Activated T-helper 17 cell treated with anti-CD3 and anti-CD28 coated beads, Interleukin-2, amount 50 U/mL, for 72 hours (primary cell): ENCODE measurements at regions not wholly inside any gene's neighbourhood (a gene's known extent, or its start where the extent isn't known, plus 50 kb on each side); places are given as distances from the start of the nearest gene placed in this dataset.
"Not testable (repeated sequence)": the region's sequence is repeated elsewhere in the genome, so short reads cannot be mapped to it uniquely, and the experiment has no call there.

Source experiments
- ATAC-seq: fragments of 150-1000 bp; cut with Tn5 transposase; replicated peaks from 2 replicates; pipeline ENCODE4 v1.10.0; 2021; ENCODE audit warnings: mild to moderate bottlenecking, moderate library complexity
- H3K27ac Mint-ChIP-seq: one replicate; pipeline ENCODE4 v1.8.0; 2022; ENCODE audit warnings: mixed read lengths
- H3K27me3 Mint-ChIP-seq: one replicate; pipeline ENCODE4 v1.8.0; 2022; ENCODE audit warnings: mixed read lengths
- H3K36me3 Mint-ChIP-seq: one replicate; pipeline ENCODE4 v1.8.0; 2022; ENCODE audit warnings: low read depth, mild to moderate bottlenecking, mixed read lengths
- H3K4me1 Mint-ChIP-seq: one replicate; pipeline ENCODE4 v1.8.0; 2022; ENCODE audit warnings: mixed read lengths
- H3K4me3 Mint-ChIP-seq: one replicate; pipeline ENCODE4 v1.8.0; 2022; ENCODE audit warnings: mild to moderate bottlenecking, mixed read lengths
- H3K9me3 Mint-ChIP-seq: one replicate; pipeline ENCODE4 v1.8.0; 2022; ENCODE audit warnings: mixed read lengths

- no peaks in the 10 kb centered on the region for H3K4me1 Mint-ChIP-seq
- H3K4me3 Mint-ChIP-seq: no peak overlapping the region
- H3K27me3 Mint-ChIP-seq: peaks cover 9% of the 10 kb centered on the region
- H3K9me3 Mint-ChIP-seq: no peaks in the 10 kb centered on the region
- no peak overlapping the region for H3K27ac Mint-ChIP-seq
- H3K36me3 Mint-ChIP-seq: no peaks in the 10 kb centered on the region
- no peak for ATAC-seq
Observed at GRCh38 chr7:149633976-149634945, 136.7 kb upstream of the ZNF746 start.

DNA sequence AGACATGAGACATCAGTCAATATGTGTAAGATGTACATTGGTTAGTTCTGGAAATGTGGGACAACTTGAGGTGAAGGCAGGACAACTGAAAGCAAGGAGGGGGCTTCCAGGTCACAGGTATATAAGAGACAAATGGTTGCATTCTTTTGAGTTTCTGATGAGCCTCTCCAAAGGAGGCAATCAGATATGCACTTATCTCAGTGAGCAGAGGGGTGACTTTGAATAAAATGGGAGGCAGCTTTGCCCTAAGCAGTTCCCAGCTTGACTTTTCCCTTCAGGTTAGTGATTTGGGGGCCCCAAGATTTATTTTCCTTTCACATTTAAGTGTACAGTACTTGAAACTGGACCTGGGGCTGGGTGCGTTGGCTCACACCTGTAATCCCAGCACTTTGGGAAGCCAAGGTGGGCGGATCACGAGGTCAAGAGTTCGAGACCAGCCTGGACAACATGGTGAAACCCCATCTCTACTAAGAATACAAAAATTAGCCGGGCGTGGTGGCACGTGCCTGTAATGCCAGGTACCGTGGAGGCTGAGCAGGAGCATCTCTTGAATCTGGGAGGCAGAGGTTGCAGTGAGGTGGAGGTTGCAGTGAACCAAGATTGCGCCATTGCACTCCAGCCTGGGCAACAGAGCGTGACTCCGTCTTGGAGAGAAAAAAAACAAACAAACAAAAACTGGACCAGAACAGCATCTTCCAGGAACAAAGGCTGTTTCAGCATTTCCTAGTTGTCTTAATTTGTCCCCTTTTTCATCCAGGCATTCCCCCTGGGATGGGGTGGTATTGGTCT, 130.9 kb upstream of the ZNF746 start:
- not testable (repeated sequence) for ATAC-seq, H3K36me3 Mint-ChIP-seq, H3K27me3 Mint-ChIP-seq, H3K27ac Mint-ChIP-seq, H3K4me3 Mint-ChIP-seq, H3K9me3 Mint-ChIP-seq, H3K4me1 Mint-ChIP-seq

GRCh38 chr7:149627911-149628310, 130.3 kb upstream of the ZNF746 start:
- H3K4me3 Mint-ChIP-seq: no peak overlapping the region
- H3K27ac Mint-ChIP-seq: no peak overlapping the region
- no peaks in the 10 kb centered on the region for H3K9me3 Mint-ChIP-seq
- H3K4me1 Mint-ChIP-seq: peaks cover 10% of the 10 kb centered on the region
- peaks cover 6% of the 10 kb centered on the region for H3K36me3 Mint-ChIP-seq
- H3K27me3 Mint-ChIP-seq: peaks cover 3% of the 10 kb centered on the region
- ATAC-seq: no peak

DNA sequence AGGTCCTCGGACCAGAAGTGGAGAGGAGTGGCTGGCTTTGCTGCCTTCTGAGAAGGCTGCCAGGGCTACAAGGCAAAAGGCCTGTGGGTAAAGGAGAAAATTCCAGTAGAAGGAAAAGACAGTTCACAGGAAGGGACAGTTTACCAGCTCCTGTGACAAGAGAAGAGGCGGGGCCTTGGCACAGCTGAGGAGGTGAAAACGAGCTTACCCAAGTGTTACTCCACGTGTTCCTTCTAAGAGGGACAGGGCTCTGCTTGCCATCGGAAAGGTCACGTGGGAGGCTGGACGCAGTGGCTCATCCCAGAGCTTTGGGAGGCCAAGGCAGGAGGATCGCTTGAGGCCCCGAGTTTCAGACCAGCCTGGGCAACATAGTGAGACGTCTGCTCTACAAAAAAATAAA, 129.4 kb upstream of the ZNF746 start:
- Mint-ChIP-seq H3K4me1 (peaks cover 19% of the 10 kb centered on the region), H3K9me3 (no peaks in the 10 kb centered on the region), H3K27me3 (peaks cover 3% of the 10 kb centered on the region), H3K4me3 (no peak overlapping the region), H3K27ac (no peak overlapping the region), H3K36me3 (peaks cover 13% of the 10 kb centered on the region)
- no peak for ATAC-seq

DNA sequence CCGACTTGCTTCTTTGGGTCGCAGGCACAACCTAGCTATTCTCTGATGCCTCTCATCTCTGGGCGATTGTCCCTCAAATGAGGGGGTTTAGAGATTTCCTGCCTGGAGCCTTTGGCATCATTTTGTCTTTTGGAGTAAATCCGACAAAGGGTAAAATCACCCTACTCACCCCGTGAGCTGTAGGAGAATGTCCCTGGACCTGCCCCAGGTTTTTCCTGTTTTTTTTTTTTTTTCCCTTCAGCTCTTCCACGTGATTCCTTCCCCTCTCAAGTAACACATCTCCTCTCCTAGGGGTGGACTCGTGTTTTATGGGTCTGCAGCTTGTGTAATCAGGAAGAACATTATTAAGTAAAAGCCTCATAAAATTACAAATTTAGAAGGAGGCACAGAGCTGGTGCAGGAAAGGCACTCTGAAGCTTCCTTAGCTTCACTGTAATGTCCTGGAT, 128.4 kb upstream of the ZNF746 start:
- Mint-ChIP-seq H3K27me3 (peaks cover 3% of the 10 kb centered on the region), H3K4me1 (peaks cover 27% of the 10 kb centered on the region), H3K4me3 (peak overlapping the region; percentile 99), H3K9me3 (no peaks in the 10 kb centered on the region), H3K27ac (no peak overlapping the region), H3K36me3 (peaks cover 23% of the 10 kb centered on the region)
- ATAC-seq: no peak

DNA sequence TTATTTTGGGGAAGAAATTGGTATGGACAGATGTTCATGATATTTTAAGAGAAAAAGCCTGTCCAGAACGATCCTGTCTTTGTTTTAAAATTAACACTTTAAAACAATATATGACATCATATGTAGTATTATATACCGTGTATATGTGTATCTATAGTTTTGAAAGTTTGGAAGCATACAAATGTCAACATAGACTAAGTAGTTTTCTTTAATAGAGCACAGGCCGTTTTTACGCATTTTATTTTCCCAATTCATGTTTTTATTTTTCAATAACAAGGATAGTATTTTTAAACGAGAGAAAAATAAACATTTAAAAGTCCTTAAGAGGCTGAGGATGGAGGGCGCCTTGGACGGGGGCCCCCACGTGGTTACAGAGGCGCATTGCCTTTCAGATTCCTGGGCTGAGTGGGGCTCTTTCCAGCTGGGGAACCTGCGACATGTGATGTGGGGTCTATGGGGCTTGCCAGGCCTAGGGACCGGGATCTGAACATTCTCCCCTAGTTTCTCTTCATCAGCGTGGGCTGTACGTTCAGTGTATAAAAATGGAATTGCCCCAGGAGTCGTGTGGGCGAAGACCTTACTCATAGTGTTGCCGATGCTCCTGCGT, 127.8 kb upstream of the ZNF746 start:
- peaks cover 3% of the 10 kb centered on the region for H3K27me3 Mint-ChIP-seq
- H3K4me3 Mint-ChIP-seq: peak overlapping the region; percentile 99
- H3K4me1 Mint-ChIP-seq: peaks cover 31% of the 10 kb centered on the region
- no peaks in the 10 kb centered on the region for H3K9me3 Mint-ChIP-seq
- no peak for ATAC-seq
- peaks cover 28% of the 10 kb centered on the region for H3K36me3 Mint-ChIP-seq
- peak overlapping the region; percentile 22 for H3K27ac Mint-ChIP-seq

- peaks cover 3% of the 10 kb centered on the region for H3K27me3 Mint-ChIP-seq
- H3K9me3 Mint-ChIP-seq: no peaks in the 10 kb centered on the region
- peaks cover 35% of the 10 kb centered on the region for H3K4me1 Mint-ChIP-seq
- H3K36me3 Mint-ChIP-seq: peaks cover 36% of the 10 kb centered on the region
- H3K27ac Mint-ChIP-seq: peak overlapping the region; percentile 98
- peak; percentile 82 for ATAC-seq
- H3K4me3 Mint-ChIP-seq: peak overlapping the region; percentile 99
Observed at GRCh38 chr7:149624419-149625339, 127.1 kb upstream of the ZNF746 start.

GRCh38 chr7:149624006-149624405, 126.4 kb upstream of the ZNF746 start:
- H3K4me1 Mint-ChIP-seq: peaks cover 35% of the 10 kb centered on the region
- peaks cover 3% of the 10 kb centered on the region for H3K27me3 Mint-ChIP-seq
- ATAC-seq: peak; percentile 4

GRCh38 chr7:149623262-149623997, 125.8 kb upstream of the ZNF746 start:
- H3K9me3 Mint-ChIP-seq, H3K27me3 Mint-ChIP-seq, ATAC-seq: not testable (repeated sequence)
- Mint-ChIP-seq H3K36me3 (peaks cover 48% of the 10 kb centered on the region), H3K4me3 (peak overlapping the region; percentile 99), H3K27ac (peak overlapping the region; percentile 98), H3K4me1 (peaks cover 35% of the 10 kb centered on the region)

More at GRCh38 chr7:149624006-149624405, 126.4 kb upstream of the ZNF746 start:
- peak overlapping the region; percentile 98 for H3K27ac Mint-ChIP-seq
- H3K36me3 Mint-ChIP-seq: peaks cover 42% of the 10 kb centered on the region
- no peaks in the 10 kb centered on the region for H3K9me3 Mint-ChIP-seq
- H3K4me3 Mint-ChIP-seq: peak overlapping the region; percentile 99

- Mint-ChIP-seq H3K4me3 (peak overlapping the region; percentile 99), H3K9me3 (no peaks in the 10 kb centered on the region), H3K4me1 (peaks cover 35% of the 10 kb centered on the region), H3K27me3 (peaks cover 3% of the 10 kb centered on the region), H3K27ac (peak overlapping the region; percentile 98), H3K36me3 (peaks cover 56% of the 10 kb centered on the region)
- no peak for ATAC-seq
Observed at GRCh38 chr7:149622444-149623210, 125.0 kb upstream of the ZNF746 start.

DNA sequence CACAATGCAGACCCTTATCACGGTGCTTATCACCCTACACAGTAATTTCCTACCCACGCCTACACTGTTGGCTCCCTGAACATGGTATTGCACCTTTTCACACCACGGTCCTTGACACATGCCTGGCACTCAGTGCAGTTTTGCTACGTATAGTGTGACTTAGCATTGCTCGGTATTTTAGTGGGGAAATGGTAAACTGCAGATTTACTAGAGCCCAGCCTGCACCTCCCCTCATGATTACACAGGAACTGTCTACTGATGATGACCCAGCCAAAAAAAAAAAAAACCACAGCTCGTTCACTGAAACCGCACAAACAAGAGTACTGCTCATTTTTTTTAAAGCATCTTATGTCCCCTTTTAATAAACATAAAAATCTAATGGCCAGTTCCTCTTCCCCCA, 124.2 kb upstream of the ZNF746 start:
- Mint-ChIP-seq H3K4me1 (peaks cover 35% of the 10 kb centered on the region), H3K36me3 (peaks cover 65% of the 10 kb centered on the region)
- ATAC-seq: peak; percentile 60

DNA sequence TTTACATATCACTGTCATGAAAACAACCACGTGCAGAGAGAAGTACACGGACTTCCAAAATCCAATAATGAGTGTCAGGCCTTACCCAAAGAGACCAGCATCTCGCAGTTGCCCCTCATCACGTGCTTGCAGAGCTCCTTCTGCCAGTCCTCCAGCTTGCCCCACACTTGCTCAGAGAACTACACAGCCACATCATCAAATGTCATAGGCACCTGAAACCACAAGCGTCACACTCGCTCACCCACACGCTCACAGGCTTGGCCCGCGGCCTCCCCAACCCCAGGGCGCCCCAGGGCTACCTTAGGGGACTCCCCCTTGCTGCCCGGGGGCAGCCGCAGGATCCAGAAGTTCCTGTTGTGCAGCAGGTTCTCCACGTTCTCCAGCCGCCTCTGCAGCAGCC, 123.4 kb upstream of the ZNF746 start:
- Mint-ChIP-seq H3K27ac (peak overlapping the region; percentile 98), H3K4me1 (peaks cover 39% of the 10 kb centered on the region), H3K4me3 (peak overlapping the region; percentile 99), H3K9me3 (no peaks in the 10 kb centered on the region), H3K36me3 (peaks cover 73% of the 10 kb centered on the region), H3K27me3 (no peaks in the 10 kb centered on the region)
- ATAC-seq: peak; percentile 76

More for the DNA sequence above, 124.2 kb upstream of the ZNF746 start:
- peak overlapping the region; percentile 99 for H3K4me3 Mint-ChIP-seq
- H3K27me3 Mint-ChIP-seq: peaks cover 1% of the 10 kb centered on the region
- peak overlapping the region; percentile 98 for H3K27ac Mint-ChIP-seq
- no peaks in the 10 kb centered on the region for H3K9me3 Mint-ChIP-seq
